ENCODE measurements at regions not wholly inside any gene's neighbourhood (a gene's known extent, or its start where the extent isn't known, plus 50 kb on each side); places are given as distances from the start of the nearest gene placed in this dataset.

DNA sequence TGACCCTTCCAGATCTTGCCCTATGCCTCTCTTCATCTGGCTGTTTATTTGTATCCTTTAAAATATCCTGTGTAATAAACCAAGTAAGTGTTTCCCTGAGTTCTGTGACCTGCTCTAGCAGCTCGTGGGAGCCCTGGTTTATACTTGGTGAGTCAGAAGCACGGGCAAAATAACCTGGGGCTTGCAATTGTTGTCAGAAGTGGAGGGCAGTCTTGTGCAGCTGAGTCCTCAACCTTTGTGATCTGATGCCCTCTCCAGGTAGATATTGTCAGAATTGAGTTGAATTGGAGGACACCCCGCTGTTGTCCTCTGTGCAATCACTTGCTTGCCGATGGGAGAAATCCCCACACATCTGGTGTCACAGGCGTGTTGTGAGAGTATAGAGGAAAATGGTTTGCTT is 62.5 kb upstream of the PRICKLE1 start:
- Histone ChIP-seq H3K79me2 (ENCODE audit: control insufficient read depth, insufficient read depth, low read length) (no peaks in the 10 kb centered on the region), H3K9ac (ENCODE audit: control insufficient read depth, extremely low read depth, insufficient read depth, low read length) (no peak overlapping the region), H3K4me3 (ENCODE audit: control insufficient read depth in 2 of 3, extremely low read depth in 1 of 3, insufficient read depth in 2 of 3, low read depth in 1 of 3, low read length in 3 of 3) (no peak overlapping the region), H3K9me1 (ENCODE audit: control insufficient read depth, extremely low read depth, insufficient read depth, low read length) (no peaks in the 10 kb centered on the region), H3K9me3 (ENCODE audit: control insufficient read depth, low read depth, low read length) (no peaks in the 10 kb centered on the region), H3K4me1 (ENCODE audit: control insufficient read depth, extremely low read depth, insufficient read depth, low read length) (no peaks in the 10 kb centered on the region), H3K27ac (ENCODE audit: control insufficient read depth, insufficient read depth, low read length) (no peak overlapping the region), H4K20me1 (ENCODE audit: control insufficient read depth, extremely low read depth, insufficient read depth, low read length) (no peaks in the 10 kb centered on the region), H3K36me3 (ENCODE audit: control insufficient read depth in 2 of 2, extremely low read depth in 1 of 2, insufficient read depth in 2 of 2, low read length in 2 of 2) (no peaks in the 10 kb centered on the region), H3K27me3 (ENCODE audit: control insufficient read depth, extremely low read depth, insufficient read depth, low read length) (no peaks in the 10 kb centered on the region), H3K4me2 (ENCODE audit: control insufficient read depth, extremely low read depth, insufficient read depth, low read depth, low read length) (no peak overlapping the region), H2AFZ (ENCODE audit: control insufficient read depth, low read length) (no peak overlapping the region)
- FAIRE-seq (no peak), DNase-seq (ENCODE audit: low read depth, low spot score) (no peak)
- TF ChIP-seq, protein P1, sequence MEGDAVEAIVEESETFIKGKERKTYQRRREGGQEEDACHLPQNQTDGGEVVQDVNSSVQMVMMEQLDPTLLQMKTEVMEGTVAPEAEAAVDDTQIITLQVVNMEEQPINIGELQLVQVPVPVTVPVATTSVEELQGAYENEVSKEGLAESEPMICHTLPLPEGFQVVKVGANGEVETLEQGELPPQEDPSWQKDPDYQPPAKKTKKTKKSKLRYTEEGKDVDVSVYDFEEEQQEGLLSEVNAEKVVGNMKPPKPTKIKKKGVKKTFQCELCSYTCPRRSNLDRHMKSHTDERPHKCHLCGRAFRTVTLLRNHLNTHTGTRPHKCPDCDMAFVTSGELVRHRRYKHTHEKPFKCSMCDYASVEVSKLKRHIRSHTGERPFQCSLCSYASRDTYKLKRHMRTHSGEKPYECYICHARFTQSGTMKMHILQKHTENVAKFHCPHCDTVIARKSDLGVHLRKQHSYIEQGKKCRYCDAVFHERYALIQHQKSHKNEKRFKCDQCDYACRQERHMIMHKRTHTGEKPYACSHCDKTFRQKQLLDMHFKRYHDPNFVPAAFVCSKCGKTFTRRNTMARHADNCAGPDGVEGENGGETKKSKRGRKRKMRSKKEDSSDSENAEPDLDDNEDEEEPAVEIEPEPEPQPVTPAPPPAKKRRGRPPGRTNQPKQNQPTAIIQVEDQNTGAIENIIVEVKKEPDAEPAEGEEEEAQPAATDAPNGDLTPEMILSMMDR (optimal IDR thresholded peaks at IDR 0.05 in 1 of 3, IDR thresholded peaks at IDR 0.05 in 1 of 3, conservative IDR thresholded peaks at IDR 0.05 in 1 of 3; ENCODE audit: extremely low read depth in 1 of 3, insufficient read depth in 2 of 3, low read length in 3 of 3), result peak in 1 of 3 experiments; percentile 39
- TF ChIP-seq EZH2 (IDR thresholded peaks at IDR 0.05; ENCODE audit: low read length), result no peak
- dilution Hi-C loops (cut with MboI; ENCODE audit: extremely low pct_ligation_motif_present, low sequenced_read_pairs), result no loop called here

DNA sequence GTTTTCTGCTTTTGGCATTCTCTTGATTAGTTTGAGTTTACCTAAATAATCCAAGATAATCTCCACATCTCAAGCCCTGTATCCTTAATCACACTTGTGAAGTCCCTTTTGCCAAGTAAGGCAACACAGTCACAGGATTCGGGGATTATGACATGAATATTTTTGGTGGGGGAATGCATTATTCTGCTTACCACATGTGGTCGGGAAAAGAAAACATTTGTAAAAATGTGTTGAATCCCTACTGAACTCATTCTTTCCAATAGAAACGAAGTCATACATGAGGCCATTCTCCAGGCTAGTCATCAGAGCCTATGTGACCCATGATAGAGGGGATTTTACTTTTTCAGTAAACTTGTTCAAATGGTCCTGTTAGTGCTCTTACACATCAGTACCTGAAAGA is 58.5 kb upstream of the PRICKLE1 start:
- Histone ChIP-seq H4K20me1 (ENCODE audit: control insufficient read depth, extremely low read depth, insufficient read depth, low read length) (no peaks in the 10 kb centered on the region), H3K4me2 (ENCODE audit: control insufficient read depth, extremely low read depth, insufficient read depth, low read depth, low read length) (no peak overlapping the region), H3K79me2 (ENCODE audit: control insufficient read depth, insufficient read depth, low read length) (no peaks in the 10 kb centered on the region), H2AFZ (ENCODE audit: control insufficient read depth, low read length) (no peak overlapping the region), H3K4me3 (ENCODE audit: control insufficient read depth in 2 of 3, extremely low read depth in 1 of 3, insufficient read depth in 2 of 3, low read depth in 1 of 3, low read length in 3 of 3) (no peak overlapping the region), H3K27ac (ENCODE audit: control insufficient read depth, insufficient read depth, low read length) (no peak overlapping the region), H3K4me1 (ENCODE audit: control insufficient read depth, extremely low read depth, insufficient read depth, low read length) (no peaks in the 10 kb centered on the region), H3K27me3 (ENCODE audit: control insufficient read depth, extremely low read depth, insufficient read depth, low read length) (no peaks in the 10 kb centered on the region), H3K36me3 (ENCODE audit: control insufficient read depth in 2 of 2, extremely low read depth in 1 of 2, insufficient read depth in 2 of 2, low read length in 2 of 2) (no peaks in the 10 kb centered on the region), H3K9me3 (ENCODE audit: control insufficient read depth, low read depth, low read length) (no peaks in the 10 kb centered on the region), H3K9ac (ENCODE audit: control insufficient read depth, extremely low read depth, insufficient read depth, low read length) (no peak overlapping the region), H3K9me1 (ENCODE audit: control insufficient read depth, extremely low read depth, insufficient read depth, low read length) (no peaks in the 10 kb centered on the region)
- FAIRE-seq, result no peak
- DNase-seq (ENCODE audit: low read depth, low spot score), result no peak
- TF ChIP-seq, protein P1 (optimal IDR thresholded peaks at IDR 0.05 in 1 of 3, IDR thresholded peaks at IDR 0.05 in 1 of 3, conservative IDR thresholded peaks at IDR 0.05 in 1 of 3; ENCODE audit: extremely low read depth in 1 of 3, insufficient read depth in 2 of 3, low read length in 3 of 3), result no peak
- no peak for TF ChIP-seq EZH2 (IDR thresholded peaks at IDR 0.05; ENCODE audit: low read length)
- dilution Hi-C loops (cut with MboI; ENCODE audit: extremely low pct_ligation_motif_present, low sequenced_read_pairs), result no loop called here

Measured in keratinocyte (primary cell).